GM12878 (cell line): ENCODE measurements at regions not wholly inside any gene's neighbourhood (a gene's known extent, or its start where the extent isn't known, plus 50 kb on each side); places are given as distances from the start of the nearest gene placed in this dataset.

Source experiments
- BCL3 ChIP-seq: IDR thresholded peaks from 2 replicates; pipeline ENCODE4 v1.6.1; 2011; ENCODE audit warnings: borderline replicate concordance, low read depth, mild to moderate bottlenecking, moderate library complexity, low read length; ENCODE audit not compliant: insufficient read depth, poor library complexity, severe bottlenecking
- CBX3 ChIP-seq: fragments of 200-600 bp; sonication (generic); IDR thresholded peaks from 2 replicates; pipeline ENCODE4 v1.6.1; 2016; ENCODE audit warnings: low read depth, borderline replicate concordance
- CBX5 ChIP-seq: sonication (generic); IDR thresholded peaks from 2 replicates; pipeline ENCODE4 v1.6.1; 2016; ENCODE audit warnings: low read depth, moderate library complexity, mild to moderate bottlenecking, inconsistent platforms
- CEBPZ ChIP-seq: fragments of 150-350 bp; IDR thresholded peaks from 2 replicates; pipeline ENCODE4 v1.6.1; 2016; ENCODE audit warnings: low read depth, low read length
- EGR1 ChIP-seq, 2 experiments: IDR thresholded peaks; 1 replicate in 1 of 2; 2 replicates in 1 of 2; pipeline ENCODE4 v1.6.1; 2011 to 2012; ENCODE audit warnings: low read depth in 2 of 2, low read length in 2 of 2, borderline replicate concordance in 1 of 2, mild to moderate bottlenecking in 1 of 2, moderate library complexity in 1 of 2
- IRF4 ChIP-seq: IDR thresholded peaks from 2 replicates; pipeline ENCODE4 v1.6.1; 2011; ENCODE audit warnings: low read depth, low read length
- KDM1A ChIP-seq: fragments of 200-600 bp; sonication (generic); IDR thresholded peaks from 2 replicates; pipeline ENCODE4 v1.6.1; 2016; ENCODE audit warnings: borderline replicate concordance
- LARP7 ChIP-seq: fragments of 450-650 bp; IDR thresholded peaks from 2 replicates; pipeline ENCODE4 v1.6.1; 2017; ENCODE audit warnings: mild to moderate bottlenecking
- MEF2A ChIP-seq: IDR thresholded peaks from 2 replicates; pipeline ENCODE4 v1.6.1; 2011; ENCODE audit warnings: low read depth, mild to moderate bottlenecking, low read length, moderate library complexity; ENCODE audit not compliant: insufficient read depth
- NFYB ChIP-seq: IDR thresholded peaks from 2 replicates; pipeline ENCODE4 v1.6.1; 2011; ENCODE audit warnings: low read depth, mild to moderate bottlenecking, low read length, improper control_type of control experiment, moderate library complexity; ENCODE audit not compliant: insufficient read depth
- PAX8 ChIP-seq: fragments of 450-650 bp; IDR thresholded peaks from 2 replicates; pipeline ENCODE4 v1.6.1; 2017; ENCODE audit warnings: mild to moderate bottlenecking, moderate library complexity
- POU2F2 ChIP-seq: IDR thresholded peaks from 3 replicates; pipeline ENCODE4 v1.6.1; 2011; ENCODE audit warnings: low read depth, mild to moderate bottlenecking, low read length, borderline replicate concordance
- RCOR1 ChIP-seq: conservative IDR thresholded peaks from 2 replicates; pipeline ENCODE4 v1.6.1; 2012; ENCODE audit warnings: low read depth, low read length, improper control_type of control experiment
- SREBF1 ChIP-seq: IDR thresholded peaks from 2 replicates; pipeline ENCODE4 v1.6.1; 2012; ENCODE audit warnings: mild to moderate bottlenecking, low read length
- TCF3 ChIP-seq: IDR thresholded peaks from 2 replicates; pipeline ENCODE4 v1.6.1; 2012; ENCODE audit warnings: low read depth, mild to moderate bottlenecking, low read length, borderline replicate concordance; ENCODE audit not compliant: insufficient read depth
- YBX1 ChIP-seq: fragments of 450-650 bp; IDR thresholded peaks from 2 replicates; pipeline ENCODE4 v1.6.1; 2016; ENCODE audit warnings: antibody characterized with exemption
- ZNF592 ChIP-seq: fragments of 450-650 bp; IDR thresholded peaks from 2 replicates; pipeline ENCODE4 v1.6.1; 2017; ENCODE audit warnings: mild to moderate bottlenecking, moderate library complexity
- ZZZ3 ChIP-seq: IDR thresholded peaks from 2 replicates; pipeline ENCODE4 v1.6.1; 2011; ENCODE audit warnings: low read depth; ENCODE audit not compliant: control insufficient read depth, insufficient read length
- TF ChIP-seq, protein P1 (sequence below): IDR thresholded peaks from 2 replicates; pipeline ENCODE4 v1.6.1; 2012; ENCODE audit warnings: low read depth, low read length, improper control_type of control experiment
- TF ChIP-seq, protein P2 (sequence below): fragments of 450-650 bp; IDR thresholded peaks from 2 replicates; pipeline ENCODE4 v1.6.1; 2014; ENCODE audit warnings: mild to moderate bottlenecking

- TF ChIP-seq ZNF592 (no peak), YBX1 (no peak), SREBF1 (no peak), KDM1A (no peak), IRF4 (no peak), BCL3 (no peak), LARP7 (no peak), POU2F2 (no peak), CBX5 (no peak), CBX3 (no peak), ZZZ3 (no peak), TCF3 (peak; percentile 87), MEF2A (peak; percentile 80), NFYB (no peak), PAX8 (no peak), CEBPZ (no peak), EGR1 (IDR thresholded peaks at IDR 0.05; ENCODE audit: borderline replicate concordance in 1 of 2, low read depth in 2 of 2, low read length in 2 of 2) (no peak), RCOR1 (no peak)
- TF ChIP-seq, protein P1, sequence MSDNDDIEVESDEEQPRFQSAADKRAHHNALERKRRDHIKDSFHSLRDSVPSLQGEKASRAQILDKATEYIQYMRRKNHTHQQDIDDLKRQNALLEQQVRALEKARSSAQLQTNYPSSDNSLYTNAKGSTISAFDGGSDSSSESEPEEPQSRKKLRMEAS: no peak
- TF ChIP-seq, protein P2, sequence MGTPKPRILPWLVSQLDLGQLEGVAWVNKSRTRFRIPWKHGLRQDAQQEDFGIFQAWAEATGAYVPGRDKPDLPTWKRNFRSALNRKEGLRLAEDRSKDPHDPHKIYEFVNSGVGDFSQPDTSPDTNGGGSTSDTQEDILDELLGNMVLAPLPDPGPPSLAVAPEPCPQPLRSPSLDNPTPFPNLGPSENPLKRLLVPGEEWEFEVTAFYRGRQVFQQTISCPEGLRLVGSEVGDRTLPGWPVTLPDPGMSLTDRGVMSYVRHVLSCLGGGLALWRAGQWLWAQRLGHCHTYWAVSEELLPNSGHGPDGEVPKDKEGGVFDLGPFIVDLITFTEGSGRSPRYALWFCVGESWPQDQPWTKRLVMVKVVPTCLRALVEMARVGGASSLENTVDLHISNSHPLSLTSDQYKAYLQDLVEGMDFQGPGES: no peak
Observed at GRCh38 chr4:83212041-83212851, 72.4 kb downstream of the COQ2 start (continued).
